Kidney (tissue), 13 donors: ENCODE measurements at regions not wholly inside any gene's neighbourhood (a gene's known extent, or its start where the extent isn't known, plus 50 kb on each side); places are given as distances from the start of the nearest gene placed in this dataset.

Experiments used
- DNase-seq, 5 donors: peaks; one replicate each; pipeline ENCODE4 v3.0.0-alpha.2; 2013 to 2020
- FAIRE-seq: peaks from 2 replicates; lab custom pipeline; 2012; peaks lifted over from hg19 to GRCh38; lab: Jason Lieb, UNC
- H3K27ac ChIP-seq, 2 donors: one replicate each; pipeline ENCODE4 v1.7.0; 2013; ENCODE audit warnings: low read depth in 2 of 2, low read length in 2 of 2, inconsistent platforms in 1 of 2
- H3K27me3 ChIP-seq: one replicate; pipeline ENCODE4 v1.7.1; 2013; ENCODE audit warnings: low read length, inconsistent platforms; ENCODE audit not compliant: control insufficient read depth, insufficient read depth
- H3K36me3 ChIP-seq, 3 donors: one replicate each; pipeline versions ENCODE4 v1.7.0 to v1.7.1; 2013; ENCODE audit warnings: low read length in 3 of 3, control low read depth in 1 of 3, inconsistent platforms in 1 of 3; ENCODE audit not compliant: insufficient read depth in 3 of 3, control insufficient read depth in 2 of 3
- H3K4me1 ChIP-seq, 3 donors: one replicate each; pipeline versions ENCODE4 v1.7.0 to v1.7.1; 2013; ENCODE audit warnings: low read length in 3 of 3, inconsistent platforms in 1 of 3, low read depth in 1 of 3; ENCODE audit not compliant: control insufficient read depth in 2 of 3, insufficient read depth in 2 of 3
- H3K4me3 ChIP-seq, 3 donors: one replicate each; pipeline versions ENCODE4 v1.7.0 to v1.8.1; 2013; ENCODE audit warnings: low read length in 3 of 3, control low read depth in 1 of 3, inconsistent platforms in 1 of 3
- H3K9ac ChIP-seq, 3 donors: one replicate each; pipeline versions ENCODE4 v1.7.0 to v1.7.1; 2013; ENCODE audit warnings: low read length in 3 of 3, control low read depth in 1 of 3, inconsistent platforms in 1 of 3
- H3K9me3 ChIP-seq, 3 donors: one replicate each; pipeline versions ENCODE4 v1.7.0 to v1.7.1; 2013; ENCODE audit warnings: low read length in 3 of 3, control low read depth in 1 of 3, inconsistent platforms in 1 of 3; ENCODE audit not compliant: control insufficient read depth in 2 of 3, insufficient read depth in 1 of 3
- intact Hi-C: fragments of 100-400 bp; cut with DNase I; formaldehyde crosslinking; loops from one replicate; pipeline ENCODE4 v1.11.1; 2022
- TF ChIP-seq, protein P1 (sequence below): IDR thresholded peaks from 3 replicates; pipeline ENCODE4 v1.5.1; 2012; ENCODE audit warnings: mild to moderate bottlenecking, moderate library complexity, borderline replicate concordance; ENCODE audit not compliant: insufficient read depth; ENCODE audit errors: extremely low read depth
- donor health status: control.
- donor health status: control.
- donor health status: control.
- donor health status: control.
- donor health status: control.
- donor health status: DM: yes; HTN: yes; CAD: no.
- donor health status: Normal renal cell carcinoma (clear cell type).

DNA sequence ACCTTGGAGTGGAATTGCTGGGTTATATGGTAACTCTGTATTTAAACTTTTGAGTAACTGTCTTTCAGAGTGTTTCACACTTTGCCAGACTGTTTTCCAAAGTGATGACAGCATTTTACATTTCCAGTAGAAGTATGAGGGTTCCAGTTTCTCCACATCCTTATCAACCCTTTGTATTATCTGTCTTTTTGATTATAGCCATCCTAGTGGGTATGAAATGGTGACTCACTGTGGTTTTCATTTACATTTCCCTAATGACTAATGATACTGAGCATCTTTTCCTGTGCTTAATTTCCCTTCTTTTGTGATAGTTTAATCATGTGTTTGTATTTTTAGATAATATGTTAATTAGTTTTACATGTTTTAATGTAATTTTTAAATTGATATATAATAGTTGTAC, 138.1 kb upstream of the DAZL start:
- TF ChIP-seq, protein P1, sequence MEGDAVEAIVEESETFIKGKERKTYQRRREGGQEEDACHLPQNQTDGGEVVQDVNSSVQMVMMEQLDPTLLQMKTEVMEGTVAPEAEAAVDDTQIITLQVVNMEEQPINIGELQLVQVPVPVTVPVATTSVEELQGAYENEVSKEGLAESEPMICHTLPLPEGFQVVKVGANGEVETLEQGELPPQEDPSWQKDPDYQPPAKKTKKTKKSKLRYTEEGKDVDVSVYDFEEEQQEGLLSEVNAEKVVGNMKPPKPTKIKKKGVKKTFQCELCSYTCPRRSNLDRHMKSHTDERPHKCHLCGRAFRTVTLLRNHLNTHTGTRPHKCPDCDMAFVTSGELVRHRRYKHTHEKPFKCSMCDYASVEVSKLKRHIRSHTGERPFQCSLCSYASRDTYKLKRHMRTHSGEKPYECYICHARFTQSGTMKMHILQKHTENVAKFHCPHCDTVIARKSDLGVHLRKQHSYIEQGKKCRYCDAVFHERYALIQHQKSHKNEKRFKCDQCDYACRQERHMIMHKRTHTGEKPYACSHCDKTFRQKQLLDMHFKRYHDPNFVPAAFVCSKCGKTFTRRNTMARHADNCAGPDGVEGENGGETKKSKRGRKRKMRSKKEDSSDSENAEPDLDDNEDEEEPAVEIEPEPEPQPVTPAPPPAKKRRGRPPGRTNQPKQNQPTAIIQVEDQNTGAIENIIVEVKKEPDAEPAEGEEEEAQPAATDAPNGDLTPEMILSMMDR: no peak
- Histone ChIP-seq H3K9me3 (peaks cover 0 to 3% (median 0%) of the 10 kb centered on the region in 3 donors), H3K27ac (no peak overlapping the region), H3K9ac (no peak overlapping the region), H3K36me3 (no peaks in the 10 kb centered on the region), H3K4me1 (no peaks in the 10 kb centered on the region), H3K27me3 (no peaks in the 10 kb centered on the region), H3K4me3 (no peak overlapping the region)
- DNase-seq: no peak
- FAIRE-seq: no peak
- intact Hi-C loops: no loop called here

DNA sequence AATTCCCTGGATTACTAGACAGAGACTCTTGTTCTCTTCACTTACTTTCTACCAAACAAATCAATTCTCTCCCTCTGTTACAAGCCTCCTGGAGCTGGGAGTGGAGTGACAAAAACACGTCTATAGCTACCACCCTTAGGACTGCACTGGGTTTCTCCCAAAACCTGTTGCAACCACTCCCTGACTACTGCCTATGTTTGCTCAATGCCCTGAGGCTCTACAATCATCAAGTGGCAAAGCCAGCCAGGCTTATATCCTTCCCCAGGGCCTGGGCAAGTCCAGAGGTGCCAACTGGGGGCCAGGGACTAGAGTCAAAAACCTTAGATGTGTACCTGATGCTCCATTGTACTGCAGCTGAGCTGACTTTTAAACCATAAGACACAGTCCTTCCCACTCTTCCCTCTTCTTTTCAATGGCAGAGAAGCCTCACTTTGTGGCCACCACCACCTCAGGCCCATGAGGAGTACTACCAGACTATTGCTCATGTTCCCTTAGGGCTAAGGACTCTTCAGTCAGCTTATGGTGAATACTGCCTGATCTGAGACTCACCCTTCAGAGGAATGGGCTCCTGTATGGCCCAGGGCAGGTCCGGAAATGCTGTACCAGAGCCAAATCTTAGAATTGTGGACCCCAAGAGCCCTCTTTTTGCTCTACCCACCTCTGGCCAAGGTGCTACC, 125.4 kb upstream of the PLCL2 start:
- no peak for DNase-seq
- intact Hi-C loops: no loop called here
- FAIRE-seq: no peak

DNA sequence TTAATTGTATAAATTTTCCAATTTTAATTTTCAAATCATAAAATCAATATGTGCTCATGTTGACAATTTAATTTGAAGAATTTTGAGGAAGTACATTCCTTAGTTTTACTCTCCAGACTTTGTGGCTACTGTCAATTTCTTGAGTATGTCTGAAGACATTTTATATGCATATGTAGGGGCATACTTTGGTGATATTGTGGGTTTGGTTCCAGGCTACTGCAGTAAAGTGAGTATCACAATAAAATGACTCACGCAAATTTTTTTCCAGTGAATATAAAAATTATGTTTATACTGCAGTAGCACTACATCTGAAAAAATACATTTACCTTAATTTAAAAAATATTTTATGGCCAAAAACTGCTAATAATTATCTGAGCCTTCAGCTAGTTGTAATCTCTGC, 123.2 kb upstream of the PLCL2 start:
- H3K4me1 ChIP-seq: no peaks in the 10 kb centered on the region
- H3K9me3 ChIP-seq: no peaks in the 10 kb centered on the region
- intact Hi-C loops: no loop called here
- FAIRE-seq (no peak), DNase-seq (no peak)
- no peak overlapping the region for H3K9ac ChIP-seq
- no peak overlapping the region for H3K4me3 ChIP-seq
- TF ChIP-seq, protein P1: no peak
- H3K27me3 ChIP-seq: no peaks in the 10 kb centered on the region
- no peak overlapping the region for H3K27ac ChIP-seq
- no peaks in the 10 kb centered on the region for H3K36me3 ChIP-seq

More for the DNA sequence above, 125.4 kb upstream of the PLCL2 start:
- H3K27me3 ChIP-seq: no peaks in the 10 kb centered on the region
- no peak overlapping the region for H3K9ac ChIP-seq
- H3K36me3 ChIP-seq: no peaks in the 10 kb centered on the region
- H3K4me1 ChIP-seq: no peaks in the 10 kb centered on the region
- TF ChIP-seq, protein P1: no peak
- H3K4me3 ChIP-seq: no peak overlapping the region
- no peak overlapping the region for H3K27ac ChIP-seq
- no peaks in the 10 kb centered on the region for H3K9me3 ChIP-seq

DNA sequence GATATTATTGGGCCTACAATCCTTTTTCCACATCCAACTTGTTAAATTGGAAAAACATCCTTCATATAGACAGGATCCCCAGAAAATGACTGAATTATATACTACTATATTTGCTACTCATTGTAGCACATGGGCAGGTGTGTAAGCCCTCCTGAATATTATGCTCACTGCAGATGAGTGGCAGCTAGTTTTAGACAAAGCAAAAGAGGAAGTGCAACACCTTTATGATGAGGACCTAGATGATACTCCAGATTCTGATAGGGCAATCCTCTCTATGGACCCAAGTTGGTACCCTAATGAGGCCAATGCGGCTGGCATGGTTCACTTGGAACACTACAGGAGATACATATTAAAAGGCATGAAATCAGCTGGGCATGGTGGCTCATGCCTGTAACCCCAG, 119.1 kb upstream of the PLCL2 start:
- no peak overlapping the region for H3K4me3 ChIP-seq
- no peak overlapping the region for H3K27ac ChIP-seq
- no peaks in the 10 kb centered on the region for H3K9me3 ChIP-seq
- no peak for DNase-seq
- no peaks in the 10 kb centered on the region for H3K36me3 ChIP-seq
- no peak overlapping the region for H3K9ac ChIP-seq
- TF ChIP-seq, protein P1: no peak
- H3K4me1 ChIP-seq: peaks cover 0 to 21% (median 8%) of the 10 kb centered on the region in 3 donors
- no peaks in the 10 kb centered on the region for H3K27me3 ChIP-seq
- FAIRE-seq: no peak
- intact Hi-C loops: no loop called here
